ENCODE measurements at regions not wholly inside any gene's neighbourhood (a gene's known extent, or its start where the extent isn't known, plus 50 kb on each side); places are given as distances from the start of the nearest gene placed in this dataset.
"Not testable (repeated sequence)": the region's sequence is repeated elsewhere in the genome, so short reads cannot be mapped to it uniquely, and the experiment has no call there.

DNA sequence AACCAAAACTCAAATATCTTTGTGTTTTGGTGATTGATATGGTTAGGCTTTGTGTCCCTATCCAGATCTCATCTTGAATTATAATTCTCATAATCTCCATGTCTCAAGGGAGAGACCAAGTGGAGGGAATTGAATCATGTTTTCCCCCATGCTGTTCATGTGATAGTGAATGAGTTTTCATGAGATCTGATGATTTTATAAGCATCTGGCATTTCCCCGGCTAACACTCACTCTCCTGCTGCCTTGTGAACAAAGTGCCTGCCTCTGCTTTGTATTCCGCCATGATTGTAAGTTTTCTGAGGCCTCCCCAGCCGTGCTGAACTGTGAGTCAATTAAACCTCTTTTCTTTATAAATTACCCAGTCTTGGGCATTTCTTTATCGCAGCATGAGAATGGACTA, 419.5 kb downstream of the SH2D4B start:
- no peak for DNase-seq

DNA sequence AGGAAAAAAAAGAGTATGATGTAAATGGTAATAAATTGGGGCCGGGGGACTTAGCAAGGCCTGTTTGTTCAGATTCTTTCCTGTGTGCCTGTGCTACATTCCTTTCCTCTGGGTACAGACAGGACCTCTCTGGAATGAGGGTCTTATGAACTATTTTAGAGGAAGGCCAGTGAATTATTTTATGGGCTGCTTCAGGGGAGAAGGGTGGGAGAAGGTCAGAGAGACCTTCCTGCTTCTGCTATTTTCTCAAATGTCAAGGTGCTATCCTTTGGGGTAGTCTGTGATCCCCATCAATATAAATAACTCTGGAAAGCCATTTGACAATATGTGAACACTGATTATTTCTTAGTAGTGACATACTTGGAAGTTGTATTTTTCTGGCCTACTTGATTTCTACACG, 426.5 kb downstream of the SH2D4B start:
- DNase-seq, result no peak

DNA sequence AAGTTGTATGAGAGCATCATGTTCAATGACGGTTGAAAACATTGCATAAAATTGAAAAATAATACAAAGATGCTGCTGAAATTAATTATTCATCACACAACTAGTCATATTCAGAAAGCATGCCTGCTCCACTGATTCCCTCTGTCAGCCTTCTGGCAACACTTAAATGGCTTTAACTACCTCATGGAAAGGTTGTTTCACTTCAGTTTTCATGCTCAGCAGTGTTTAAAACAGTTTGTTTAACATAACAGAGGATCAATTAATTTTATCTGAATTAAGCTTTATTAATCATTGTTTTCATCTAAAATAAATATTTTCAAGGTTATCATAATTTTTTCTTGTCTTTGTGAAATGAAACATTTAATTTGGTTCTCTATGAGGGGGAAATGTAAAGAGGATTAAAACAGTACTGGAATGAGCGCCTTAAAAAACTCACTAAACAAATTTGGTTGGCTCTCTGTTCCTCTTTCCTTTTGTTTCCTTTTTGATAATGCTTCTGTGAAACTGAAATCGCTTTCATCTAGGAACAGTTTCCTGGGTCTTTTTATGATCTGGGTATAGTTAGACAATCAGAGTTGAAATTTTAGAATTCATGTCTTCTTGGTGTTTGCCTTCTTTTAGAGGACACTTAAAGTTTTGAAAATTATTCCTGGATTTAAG, 427.4 kb downstream of the SH2D4B start:
- no peak for DNase-seq

- no peak for DNase-seq
Measured at GRCh38 chr10:80966326-80966986, 428.8 kb downstream of the SH2D4B start.

GRCh38 chr10:80967357-80967756, 429.7 kb downstream of the SH2D4B start:
- not testable (repeated sequence) for DNase-seq

- DNase-seq, result no peak
Measured at GRCh38 chr10:80968903-80969302, 431.2 kb downstream of the SH2D4B start.

GRCh38 chr10:80971461-80971860, 433.8 kb downstream of the SH2D4B start:
- no peak for DNase-seq

- DNase-seq, result no peak
Measured at GRCh38 chr10:80976658-80977057, 439.0 kb downstream of the SH2D4B start.

- no peak for DNase-seq
Measured at GRCh38 chr10:80985102-80985501, 447.4 kb downstream of the SH2D4B start.

DNA sequence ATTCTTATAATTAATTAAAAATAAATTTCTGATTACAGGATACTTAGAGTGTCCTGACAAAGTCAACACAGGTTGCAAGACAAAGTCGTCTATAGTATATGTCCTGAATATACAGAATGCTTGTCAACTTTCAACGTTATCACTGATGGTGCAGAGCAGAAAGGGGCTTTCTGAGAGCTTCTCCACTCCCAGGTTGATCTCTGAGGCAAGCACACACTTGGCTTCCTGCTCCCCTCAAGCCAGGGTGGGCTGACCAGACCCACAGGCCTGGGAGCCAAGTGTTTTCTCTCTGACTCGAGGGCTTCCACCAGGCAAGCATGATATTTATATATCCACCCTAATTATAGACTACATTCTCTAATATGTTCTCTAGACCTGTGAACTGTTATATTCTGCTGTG, 448.9 kb downstream of the SH2D4B start:
- no peak for DNase-seq

DNA sequence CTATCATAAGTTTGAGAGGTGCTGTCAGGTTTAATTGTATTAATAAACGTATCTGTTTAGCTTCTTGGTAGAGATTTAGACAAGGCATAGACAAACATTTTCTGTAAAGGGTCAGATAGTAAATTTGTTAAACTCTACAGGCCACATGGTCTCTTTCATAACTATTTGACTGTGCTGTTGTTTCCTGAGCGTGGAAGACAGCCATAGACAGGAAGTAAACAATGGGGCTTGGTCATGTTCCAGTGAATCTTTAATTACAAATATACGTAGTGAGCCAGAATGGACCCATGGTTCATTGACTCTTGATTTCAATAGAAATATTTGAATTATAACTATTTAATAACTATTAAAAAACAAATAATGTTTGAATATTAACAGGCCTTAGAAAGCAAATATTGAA, 451.1 kb downstream of the SH2D4B start:
- DNase-seq, result no peak

- DNase-seq, result no peak
Measured at GRCh38 chr10:80996615-80997193, 459.0 kb downstream of the SH2D4B start.

DNA sequence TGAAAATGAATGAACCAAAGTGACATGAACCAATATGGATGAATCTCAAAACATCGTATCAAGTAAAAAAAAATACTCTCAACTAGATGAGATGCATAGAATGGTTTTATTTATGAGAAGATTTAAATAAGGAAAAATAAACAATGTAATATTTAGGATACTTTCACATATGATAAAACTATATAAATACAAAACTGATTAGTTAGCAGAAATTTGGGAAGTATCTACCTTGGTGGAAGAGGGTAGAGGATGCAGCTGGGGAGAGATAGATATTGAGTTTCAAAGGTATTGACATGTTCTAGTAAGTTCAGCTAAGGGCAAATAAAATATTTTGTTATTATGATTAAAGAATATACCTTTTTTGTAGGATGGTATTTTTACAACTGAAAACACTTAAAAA, 463.1 kb downstream of the SH2D4B start:
- DNase-seq, result no peak

DNA sequence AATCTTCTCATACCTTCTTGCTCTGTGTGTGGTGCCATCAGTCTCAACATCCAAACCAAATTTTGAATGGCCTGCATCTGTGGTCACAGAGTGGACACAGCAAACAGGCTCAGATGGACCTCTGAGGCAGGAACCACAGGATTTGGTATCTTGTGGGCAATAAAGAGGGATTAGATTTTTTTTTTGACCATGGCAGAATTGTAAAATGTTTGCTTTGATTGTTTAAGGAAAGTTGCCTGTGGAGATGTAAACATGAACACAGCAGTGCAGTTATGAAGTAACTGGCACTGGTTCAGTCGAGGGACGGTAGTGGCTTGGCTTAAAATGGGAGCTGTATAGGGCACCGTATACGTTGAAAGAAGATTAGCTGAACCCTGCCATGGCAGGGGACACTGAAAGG, 464.7 kb downstream of the SH2D4B start:
- DNase-seq, result no peak

DNA sequence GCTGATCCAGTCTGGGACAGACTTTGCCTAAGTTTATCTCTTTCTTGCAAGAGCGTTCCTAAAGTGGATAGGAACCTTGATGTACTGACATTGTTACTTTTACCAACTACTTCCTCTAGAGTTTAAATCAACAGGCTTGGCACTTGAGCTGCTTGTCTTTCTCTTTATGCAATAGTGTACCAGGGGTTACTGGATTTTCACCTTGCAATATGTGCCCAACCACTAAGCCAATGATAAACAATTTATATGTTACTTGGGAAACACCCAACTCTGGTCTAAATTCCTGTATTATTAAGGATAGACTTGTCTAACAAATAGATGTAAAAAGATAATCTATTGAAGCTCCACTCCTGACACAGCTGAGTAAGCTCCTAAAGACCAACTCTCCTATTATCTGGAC, 470.2 kb downstream of the SH2D4B start:
- no peak for DNase-seq

DNA sequence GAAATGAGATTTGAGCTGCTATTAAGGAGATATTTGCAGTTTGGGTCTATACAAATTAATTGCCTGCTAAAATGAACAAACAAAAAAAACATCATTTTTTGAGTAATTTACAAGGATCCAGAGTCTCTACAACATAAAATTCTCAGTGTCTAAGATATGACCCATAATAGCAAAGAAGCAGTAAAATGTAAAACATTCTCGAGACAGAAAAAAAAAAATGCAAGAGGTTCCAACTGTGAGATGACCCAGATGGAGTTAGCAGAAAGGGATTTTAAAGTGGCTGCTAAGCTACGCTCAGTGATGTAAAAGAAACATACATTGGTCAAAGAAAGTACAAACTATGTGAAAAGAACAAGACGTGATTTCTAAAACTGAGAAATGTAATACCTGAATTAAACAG, 471.0 kb downstream of the SH2D4B start:
- no peak for DNase-seq

GRCh38 chr10:81009296-81009695, 471.6 kb downstream of the SH2D4B start:
- DNase-seq, result no peak

DNA sequence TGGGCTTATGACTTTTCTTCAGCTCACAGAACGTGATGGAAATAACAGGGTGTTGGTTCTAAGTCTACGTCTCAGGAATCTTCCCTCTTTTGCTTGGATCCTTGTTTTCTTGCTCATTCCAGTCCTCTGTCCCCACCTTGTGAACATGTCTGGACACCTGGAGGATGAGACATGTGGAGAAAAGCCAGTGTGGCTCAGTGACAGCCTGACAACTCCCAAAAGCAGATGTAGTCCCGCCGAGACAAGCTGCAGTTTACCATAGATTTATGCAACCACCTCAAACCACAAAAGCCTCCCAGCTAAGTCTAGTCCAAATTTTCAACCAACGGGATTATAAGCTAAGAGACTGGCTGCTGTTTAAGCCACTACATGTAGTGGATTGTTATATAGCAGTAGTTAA, 476.1 kb downstream of the SH2D4B start:
- DNase-seq, result no peak

GRCh38 chr10:81019029-81019890, 481.6 kb downstream of the SH2D4B start:
- no peak for DNase-seq

DNA sequence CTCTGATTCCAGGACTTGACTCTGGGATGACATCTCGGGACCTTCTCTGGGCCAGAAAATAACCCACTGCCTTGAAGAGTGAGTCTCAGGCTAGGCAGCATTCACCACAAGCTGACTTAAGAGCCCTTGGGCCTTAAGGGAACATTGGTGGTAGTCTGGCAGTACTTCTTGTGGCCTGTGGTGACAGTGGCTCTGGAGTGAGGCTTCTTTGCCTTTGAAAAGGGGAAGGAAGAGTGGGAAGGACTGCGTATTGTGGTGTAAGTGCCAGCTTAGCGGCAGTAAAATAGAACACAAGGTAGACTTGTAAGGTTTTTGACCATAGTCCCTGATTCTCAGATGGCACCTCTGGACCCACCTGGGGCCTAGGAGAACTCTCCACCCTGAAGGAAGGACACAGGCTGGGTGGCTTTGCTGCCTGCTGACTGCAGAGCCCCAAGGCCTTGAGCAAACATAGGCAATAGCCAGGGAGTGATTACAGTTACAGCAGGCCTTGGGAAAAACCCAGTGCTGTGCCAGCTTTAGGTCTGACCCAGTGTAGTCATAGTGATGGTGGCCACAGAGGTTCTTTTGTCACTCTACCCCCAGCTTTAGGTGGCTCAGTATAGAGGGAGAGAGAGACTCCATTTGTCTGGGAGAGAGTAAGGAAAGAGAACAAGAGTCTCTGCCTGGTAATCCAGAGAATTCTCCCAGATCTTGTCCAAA, 483.9 kb downstream of the SH2D4B start:
- no peak for DNase-seq

- DNase-seq, result no peak
Measured at GRCh38 chr10:81026591-81026990, 488.9 kb downstream of the SH2D4B start.

DNA sequence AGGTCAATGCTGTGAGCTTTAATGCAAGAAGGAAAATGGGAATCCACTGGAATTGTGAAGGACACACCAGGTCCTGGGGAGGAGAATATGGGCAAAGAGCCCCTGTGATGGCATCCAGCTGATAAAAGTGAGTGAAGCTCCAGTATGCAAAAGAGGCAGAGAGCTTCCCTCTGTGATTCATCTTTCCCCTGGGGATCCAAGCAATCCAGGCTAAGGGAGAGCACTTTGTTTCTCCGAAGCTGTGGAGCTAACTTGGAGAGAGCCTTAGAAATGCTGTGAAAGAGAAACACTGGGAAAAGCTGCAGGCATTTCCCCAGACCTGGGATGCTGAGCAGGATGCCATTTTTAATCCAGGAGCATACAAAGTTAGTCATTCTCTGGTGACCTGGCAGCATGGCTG, 489.5 kb downstream of the SH2D4B start:
- no peak for DNase-seq

- no peak for DNase-seq
Measured at GRCh38 chr10:81027706-81028105, 490.0 kb downstream of the SH2D4B start.
